Amygdala (tissue), 56 donors: ENCODE measurements at regions not wholly inside any gene's neighbourhood (a gene's known extent, or its start where the extent isn't known, plus 50 kb on each side); places are given as distances from the start of the nearest gene placed in this dataset.

Experiments
- DNase-seq, 56 donors: peaks; one replicate each; lab custom pipeline; 2025; lab: John Stamatoyannopoulos, UW

DNA sequence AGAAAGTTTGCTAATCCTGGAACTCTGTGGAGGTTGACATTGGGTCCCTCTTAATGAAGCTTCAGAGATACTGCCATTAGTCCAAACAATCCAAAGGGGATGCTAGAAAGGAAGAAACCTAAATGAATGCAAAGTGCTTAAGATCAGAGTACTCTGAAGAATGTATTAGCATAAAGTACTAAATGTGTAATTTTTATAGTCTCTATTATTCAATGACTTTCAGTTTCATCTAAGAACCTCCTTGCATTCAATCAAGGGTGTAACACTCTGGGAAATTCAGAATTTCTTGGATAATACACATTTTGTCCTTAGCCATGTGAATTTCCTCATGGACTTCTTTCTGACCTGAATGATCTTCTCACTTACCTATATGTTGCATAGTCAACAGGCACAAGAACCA, 1078.5 kb upstream of the ADGRL4 start:
- no peak for DNase-seq

DNA sequence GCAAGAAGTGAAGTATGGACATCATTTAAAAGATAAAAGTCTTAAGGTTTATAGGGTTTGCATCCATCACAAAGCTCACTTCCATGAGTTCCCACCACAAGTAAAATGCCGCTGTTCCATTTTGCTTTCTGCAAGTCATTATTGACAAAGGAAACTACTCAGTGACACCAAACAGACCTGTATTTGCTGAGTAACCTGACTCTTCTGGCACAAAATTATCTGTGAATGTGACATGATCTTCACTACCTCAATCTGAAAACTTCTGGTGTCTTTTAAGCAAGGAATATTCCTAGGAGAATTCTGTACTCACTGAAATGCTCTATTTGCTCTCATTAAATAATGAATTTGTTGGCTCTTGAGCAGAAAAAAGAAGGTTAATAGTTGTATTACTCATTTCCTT, 1077.4 kb upstream of the ADGRL4 start:
- no peak for DNase-seq

- DNase-seq = no peak
Measured at GRCh38 chr1:80076469-80076868, 1069.9 kb upstream of the ADGRL4 start.

- no peak for DNase-seq
Measured at GRCh38 chr1:80075351-80075750, 1068.8 kb upstream of the ADGRL4 start.

DNA sequence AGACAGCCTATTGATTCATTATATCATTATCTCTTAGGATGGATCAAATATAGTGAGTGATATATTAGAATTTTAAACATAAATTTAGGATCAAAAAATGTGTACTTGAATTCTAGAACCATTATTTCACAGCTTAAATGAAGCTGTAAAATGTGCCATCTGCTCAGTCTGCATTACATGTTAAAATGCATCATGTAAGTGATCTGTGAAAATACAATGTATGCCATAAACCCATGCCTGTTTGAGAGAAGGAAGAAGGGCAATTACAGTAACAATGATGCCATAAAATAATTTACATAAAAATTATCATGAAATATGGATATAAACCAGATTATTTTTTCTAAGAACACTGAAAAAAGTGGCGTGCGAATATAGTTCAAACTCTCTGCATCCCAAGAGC, 1066.0 kb upstream of the ADGRL4 start:
- no peak for DNase-seq

DNA sequence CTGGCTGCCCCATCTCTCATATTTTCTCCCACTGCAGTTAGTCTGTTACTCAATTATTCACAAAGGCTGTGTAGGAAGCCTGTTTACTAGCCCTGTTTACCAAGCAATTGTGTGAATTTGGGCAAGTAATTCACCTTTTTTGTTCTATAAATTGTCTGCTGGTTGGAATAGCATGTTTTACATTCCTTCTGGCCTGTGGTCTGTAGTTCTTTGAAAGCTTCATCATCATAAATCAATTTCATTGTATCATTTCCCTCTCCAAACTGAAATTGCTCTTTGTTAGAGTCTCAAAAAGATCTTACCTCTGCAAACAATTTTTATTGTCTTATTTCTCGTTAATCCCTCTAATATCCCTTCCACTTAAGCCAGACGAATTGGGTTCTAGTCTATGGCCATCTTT, 1059.5 kb upstream of the ADGRL4 start:
- DNase-seq = no peak

- DNase-seq = no peak
Measured at GRCh38 chr1:80064524-80064923, 1058.0 kb upstream of the ADGRL4 start.

- DNase-seq = no peak
Measured at GRCh38 chr1:80059940-80060339, 1053.4 kb upstream of the ADGRL4 start.

GRCh38 chr1:80056179-80056578, 1049.6 kb upstream of the ADGRL4 start:
- DNase-seq = no peak

DNA sequence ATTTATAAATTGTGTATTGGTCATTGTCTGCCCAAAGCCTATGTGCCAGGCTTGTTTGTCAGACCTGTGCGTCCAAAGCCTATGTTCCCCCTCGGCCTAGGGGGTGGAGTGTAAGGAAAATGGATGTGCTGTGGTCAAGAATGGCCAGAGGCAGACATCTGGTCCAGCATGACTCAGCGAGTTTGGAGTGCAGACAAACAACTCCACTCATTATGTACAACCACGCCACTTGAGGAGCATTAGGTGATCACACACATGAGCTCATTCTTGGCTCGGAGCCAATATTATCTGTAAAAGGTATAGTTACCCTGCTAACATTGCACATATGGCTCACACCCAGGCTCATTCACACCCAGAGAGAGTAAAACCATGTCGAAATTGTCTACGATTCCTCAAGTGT, 1047.6 kb upstream of the ADGRL4 start:
- peak in 1 of 56 donors; percentile 11 for DNase-seq

DNA sequence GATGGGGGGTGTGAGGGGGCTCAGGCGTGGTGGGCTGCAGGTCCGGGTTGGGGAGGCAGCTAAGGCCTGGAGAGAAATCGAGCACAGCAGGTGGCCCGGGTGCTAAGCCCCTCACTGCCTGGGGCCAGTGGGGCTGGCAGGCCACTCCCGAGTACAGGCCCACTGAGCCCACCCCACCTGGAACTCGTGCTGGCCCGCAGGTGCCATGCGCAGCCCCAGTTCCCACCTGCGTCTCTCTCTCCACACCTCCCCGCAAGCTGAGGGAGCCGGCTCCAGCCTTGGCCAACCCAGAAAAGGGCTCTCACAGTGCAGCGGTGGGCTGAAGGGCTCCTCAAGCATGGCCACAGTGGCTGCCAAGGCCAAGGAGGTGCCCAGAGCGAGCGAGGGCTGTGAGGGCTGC, 1047.1 kb upstream of the ADGRL4 start:
- no peak for DNase-seq

DNA sequence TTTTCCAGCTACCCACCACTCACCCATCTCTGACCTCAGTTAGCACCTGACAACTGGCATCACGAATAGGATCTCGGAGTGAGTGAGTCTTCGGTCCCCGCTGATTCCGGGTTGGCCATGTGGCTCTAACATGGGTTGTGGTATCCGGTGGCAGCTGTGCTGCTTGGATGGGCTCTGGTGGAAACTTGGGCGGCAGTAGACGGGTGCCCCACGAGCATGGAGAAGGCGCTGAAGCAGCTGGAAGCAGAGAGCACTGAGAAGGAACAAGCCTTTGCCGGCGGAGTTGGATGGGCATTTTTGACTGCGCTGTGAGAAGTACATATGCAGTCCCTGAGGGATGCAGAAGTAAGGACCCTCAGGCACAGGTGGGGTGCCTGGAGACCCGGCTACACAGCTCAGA, 1044.0 kb upstream of the ADGRL4 start:
- DNase-seq = no peak

GRCh38 chr1:80050085-80050484, 1043.6 kb upstream of the ADGRL4 start:
- DNase-seq = no peak

DNA sequence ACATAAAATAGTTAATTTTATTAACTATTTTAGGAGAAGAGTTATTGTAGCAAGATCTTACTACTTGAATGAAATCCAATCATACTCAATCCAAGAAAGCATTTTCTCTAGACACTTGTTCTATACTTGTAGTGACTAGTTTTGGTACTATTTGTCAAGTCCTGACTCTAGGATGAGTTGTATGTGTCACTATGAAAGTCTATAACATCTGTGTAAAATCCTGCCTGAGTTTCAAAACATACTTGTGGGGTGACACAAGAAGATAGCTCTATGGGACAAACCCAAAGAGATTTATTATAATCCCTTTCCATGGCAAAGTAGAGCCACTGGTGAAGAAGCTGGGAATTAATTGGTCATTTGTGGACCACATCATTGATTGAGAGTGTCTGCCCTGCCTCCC, 1042.2 kb upstream of the ADGRL4 start:
- DNase-seq = no peak

GRCh38 chr1:80047791-80048190, 1041.3 kb upstream of the ADGRL4 start:
- no peak for DNase-seq

DNA sequence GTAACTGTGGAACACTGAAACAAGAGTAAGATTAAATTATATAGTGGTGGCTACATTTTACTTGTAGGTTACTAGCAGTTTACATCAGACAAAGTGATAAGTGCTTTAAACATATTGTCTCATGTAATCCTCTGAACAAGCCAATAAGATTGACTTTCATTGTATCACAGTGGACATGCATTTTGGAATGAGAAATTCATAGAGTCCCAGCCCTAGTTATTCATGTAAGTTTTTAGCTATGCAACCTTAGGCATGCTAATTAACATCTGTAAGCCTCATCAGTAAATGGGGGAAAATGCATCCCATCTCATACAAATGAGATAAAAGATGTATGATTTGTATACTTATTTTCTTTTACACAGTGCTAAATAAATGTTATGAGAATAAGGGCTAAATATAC, 1038.1 kb upstream of the ADGRL4 start:
- no peak for DNase-seq

- DNase-seq = no peak
Measured at GRCh38 chr1:80036690-80037432, 1030.3 kb upstream of the ADGRL4 start.

GRCh38 chr1:80023358-80023757, 1016.8 kb upstream of the ADGRL4 start:
- DNase-seq = no peak

DNA sequence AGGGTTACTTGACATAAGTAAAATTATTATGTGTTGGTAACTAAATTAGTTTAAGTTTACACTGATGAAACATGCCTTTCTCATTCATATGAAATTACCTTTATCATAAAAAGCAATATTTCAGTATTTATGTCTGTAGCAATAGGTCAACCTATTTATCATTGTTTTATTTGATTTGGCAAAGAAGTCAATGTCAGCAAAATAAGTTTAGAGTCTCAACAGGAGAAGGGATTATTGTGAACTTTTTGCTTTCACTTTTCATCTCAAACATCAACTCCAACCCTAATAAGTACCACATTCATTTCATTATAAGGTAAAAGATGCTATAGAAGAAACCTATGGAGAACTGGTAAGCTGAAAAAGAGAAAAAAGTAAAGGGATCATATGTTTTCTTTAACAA, 1015.4 kb upstream of the ADGRL4 start:
- no peak for DNase-seq

DNA sequence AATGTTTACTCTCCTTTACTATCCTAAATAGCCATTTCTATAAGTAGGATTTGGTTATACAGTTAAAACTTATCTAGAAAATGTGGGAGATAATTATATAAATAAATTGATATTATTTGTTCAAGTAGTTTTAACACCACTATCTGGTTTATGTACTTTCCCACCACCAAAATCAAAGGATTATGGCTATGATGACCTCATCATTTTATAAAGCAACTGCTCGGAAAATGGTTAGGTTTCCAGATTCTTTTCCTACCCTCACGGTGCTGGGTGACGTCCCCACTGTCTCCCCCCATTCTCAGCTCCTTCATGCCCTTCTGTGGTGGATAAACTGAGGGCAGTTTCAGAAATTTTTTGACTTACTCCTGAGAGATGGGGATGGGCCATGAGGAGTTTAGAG, 1011.8 kb upstream of the ADGRL4 start:
- no peak for DNase-seq

DNA sequence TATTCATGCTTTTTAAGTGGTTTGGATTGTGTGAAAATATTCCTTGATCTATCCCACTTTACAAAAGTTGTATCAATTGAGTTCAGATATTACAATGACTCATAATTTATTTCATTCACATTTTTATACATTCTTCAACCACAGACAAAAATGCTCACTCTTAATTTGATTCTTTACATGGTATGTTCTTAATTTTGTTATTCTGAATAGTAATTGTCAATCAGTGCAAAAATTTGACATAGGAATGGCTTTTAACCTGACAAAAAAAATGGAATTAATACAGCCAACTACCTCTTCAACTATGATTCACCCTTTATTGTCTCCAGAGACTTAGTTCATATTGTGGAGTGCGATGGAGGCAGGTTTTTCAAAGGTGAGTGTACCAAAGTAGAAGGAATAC, 1002.4 kb upstream of the ADGRL4 start:
- no peak for DNase-seq

- DNase-seq = no peak
Measured at GRCh38 chr1:80003250-80003649, 996.7 kb upstream of the ADGRL4 start.

- no peak for DNase-seq
Measured at GRCh38 chr1:79988401-79988800, 981.9 kb upstream of the ADGRL4 start.
